SK-N-SH (cell line): ENCODE measurements at regions not wholly inside any gene's neighbourhood (a gene's known extent, or its start where the extent isn't known, plus 50 kb on each side); places are given as distances from the start of the nearest gene placed in this dataset.

ENCODE experiments used
- CTCF ChIA-PET: fragments of 300-600, 350-600 bp; formaldehyde crosslinking; extraction: SDS; loops from one replicate; lab custom pipeline; 2021; lab: Yijun Ruan, JAX
- POLR2A ChIA-PET: fragments of 350-600 bp; sonication (Branson Sonifier 250); formaldehyde crosslinking; extraction: SDS; loops from one replicate; lab custom pipeline; 2020; ENCODE audit warnings: antibody characterized with exemption, inconsistent platforms; lab: Yijun Ruan, JAX
- DNase-seq: peaks from one replicate; pipeline ENCODE4 v3.0.0; 2012
- H2AFZ ChIP-seq: fragments of 200-600 bp; sonication (generic); 2 replicates; pipeline ENCODE4 v1.8.1; 2016; ENCODE audit warnings: antibody characterized with exemption, mild to moderate bottlenecking, low read depth
- H3F3A ChIP-seq: fragments of 200-600 bp; sonication (generic); replicated peaks from 2 replicates; pipeline ENCODE3; 2016; ENCODE audit warnings: antibody characterized with exemption, mild to moderate bottlenecking; ENCODE audit not compliant: insufficient read depth
- H3K27ac ChIP-seq, 2 experiments: fragments of 200-500 bp in 1 of 2; fragments of 200-600 bp in 1 of 2; sonication (Bioruptor generic) in 1 of 2; sonication (generic), shearing (Covaris generic) in 1 of 2; 2 replicates each; pipeline versions ENCODE4 v1.5.1 to v1.6.1; 2014 to 2016; ENCODE audit warnings: low read depth in 2 of 2, inconsistent platforms in 1 of 2, low read length in 1 of 2, mild to moderate bottlenecking in 1 of 2, mixed read lengths in 1 of 2
- H3K27me3 ChIP-seq: fragments of 200-600 bp; sonication (generic), shearing (Covaris generic); 2 replicates; pipeline ENCODE4 v1.6.1; 2016; ENCODE audit warnings: mixed run types; ENCODE audit not compliant: insufficient read depth
- H3K36me3 ChIP-seq, 2 experiments: fragments of 200-500 bp in 1 of 2; fragments of 200-600 bp in 1 of 2; sonication (Bioruptor generic) in 1 of 2; sonication (generic) in 1 of 2; replicated peaks in 1 of 2; 2 replicates each; pipeline versions ENCODE3 to v1.5.1; 2014 to 2016; ENCODE audit warnings: low read length in 1 of 2, mild to moderate bottlenecking in 1 of 2; ENCODE audit not compliant: insufficient read depth in 2 of 2, control insufficient read depth in 1 of 2
- H3K4me1 ChIP-seq, 2 experiments: fragments of 200-500 bp in 1 of 2; fragments of 200-600 bp in 1 of 2; sonication (Bioruptor generic) in 1 of 2; sonication (generic), shearing (Covaris generic) in 1 of 2; 2 replicates each; pipeline versions ENCODE4 v1.5.1 to v1.6.1; 2014 to 2016; ENCODE audit warnings: low read depth in 1 of 2, low read length in 1 of 2, mixed run types in 1 of 2; ENCODE audit not compliant: insufficient read depth in 2 of 2, control insufficient read depth in 1 of 2
- H3K4me2 ChIP-seq: fragments of 200-600 bp; sonication (generic), shearing (Covaris generic); 2 replicates; pipeline ENCODE4 v1.6.1; 2017; ENCODE audit warnings: mixed run types
- H3K4me3 ChIP-seq, 2 experiments: fragments of 200-500 bp in 1 of 2; fragments of 200-600 bp in 1 of 2; sonication (Bioruptor generic) in 1 of 2; sonication (generic), shearing (Covaris generic) in 1 of 2; 2 replicates each; pipeline versions ENCODE4 v1.5.1 to v1.8.1; 2014 to 2016; ENCODE audit warnings: low read depth in 2 of 2, inconsistent platforms in 1 of 2, low read length in 1 of 2, mild to moderate bottlenecking in 1 of 2, mixed read lengths in 1 of 2, moderate library complexity in 1 of 2
- H3K79me2 ChIP-seq: fragments of 200-600 bp; sonication (generic); 2 replicates; pipeline ENCODE4 v1.8.1; 2017; ENCODE audit warnings: mild to moderate bottlenecking; ENCODE audit not compliant: insufficient read depth
- H3K9ac ChIP-seq: fragments of 200-600 bp; sonication (generic); 2 replicates; pipeline ENCODE4 v1.6.1; 2017; ENCODE audit warnings: mixed run types
- H3K9me2 ChIP-seq: fragments of 200-600 bp; sonication (generic); 2 replicates; pipeline ENCODE4 v1.6.1; 2017; ENCODE audit warnings: mixed run types
- H3K9me3 ChIP-seq: fragments of 200-600 bp; sonication (generic); 2 replicates; pipeline ENCODE4 v1.6.1; 2017; ENCODE audit warnings: mixed run types, mild to moderate bottlenecking, moderate library complexity
- H4K20me1 ChIP-seq: fragments of 200-600 bp; sonication (generic); 2 replicates; pipeline ENCODE4 v1.6.1; 2017; ENCODE audit warnings: mild to moderate bottlenecking, mixed run types; ENCODE audit not compliant: insufficient read depth
- CTCF ChIP-seq: fragments of 200-600 bp; sonication (generic); IDR thresholded peaks from 2 replicates; pipeline ENCODE4 v1.6.1; 2017; ENCODE audit warnings: antibody characterized with exemption, mild to moderate bottlenecking, moderate library complexity
- ELF1 ChIP-seq: IDR thresholded peaks from 2 replicates; pipeline ENCODE4 v1.4.0; 2012
- EP300 ChIP-seq, 2 experiments: IDR thresholded peaks; 2 replicates each; pipeline versions ENCODE4 v1.4.0 to v1.6.1; 2012; ENCODE audit warnings: borderline replicate concordance in 1 of 2, low read depth in 1 of 2, low read length in 1 of 2
- FOSL2 ChIP-seq: IDR thresholded peaks from 2 replicates; pipeline ENCODE4 v1.4.0; 2012; ENCODE audit warnings: low read depth, mild to moderate bottlenecking, moderate library complexity, borderline replicate concordance
- IRF3 ChIP-seq: fragments of 150-350 bp; IDR thresholded peaks from 2 replicates; pipeline ENCODE4 v1.6.1; 2016; ENCODE audit warnings: mild to moderate bottlenecking, low read depth, low read length
- JUND ChIP-seq: IDR thresholded peaks from 2 replicates; pipeline ENCODE4 v1.4.0; 2012
- PBX3 ChIP-seq: IDR thresholded peaks from 2 replicates; pipeline ENCODE4; 2012
- REST ChIP-seq: IDR thresholded peaks from 2 replicates; pipeline ENCODE4 v1.6.1; 2012; ENCODE audit warnings: mild to moderate bottlenecking, low read depth, low read length, moderate library complexity
- RFX5 ChIP-seq: IDR thresholded peaks from 2 replicates; pipeline ENCODE4 v1.6.1; 2012; ENCODE audit warnings: mild to moderate bottlenecking, improper control_type of control experiment, low read length
- RXRA ChIP-seq: IDR thresholded peaks from 2 replicates; pipeline ENCODE4 v1.4.0; 2012; ENCODE audit warnings: low read depth, mild to moderate bottlenecking, borderline replicate concordance
- SMC3 ChIP-seq: IDR thresholded peaks from 2 replicates; pipeline ENCODE4 v1.6.1; 2012; ENCODE audit warnings: low read depth, low read length, improper control_type of control experiment
- TCF12 ChIP-seq: IDR thresholded peaks from 2 replicates; pipeline ENCODE4 v1.4.0; 2012
- TEAD4 ChIP-seq: IDR thresholded peaks from 2 replicates; pipeline ENCODE4 v1.4.0; 2012; ENCODE audit warnings: mild to moderate bottlenecking, borderline replicate concordance; ENCODE audit not compliant: insufficient read depth
- USF2 ChIP-seq: fragments of 150-350 bp; IDR thresholded peaks from 2 replicates; pipeline ENCODE4 v1.6.1; 2017; ENCODE audit warnings: antibody characterized with exemption, low read length, low read depth, borderline replicate concordance
- ZBTB33 ChIP-seq: IDR thresholded peaks from 2 replicates; pipeline ENCODE4 v1.4.0; 2012; ENCODE audit warnings: low read depth, borderline replicate concordance
- whole genome bisulfite sequencing: methylation state at CpG from one replicate; pipeline ENCODE4 v1.1.6; 2017; ENCODE audit warnings: low lambda C conversion rate; 5-methylcytosine and 5-hydroxymethylcytosine counted together

- TF ChIP-seq REST (no peak), TEAD4 (no peak)
These were observed 79.7 kb upstream of the RUNX3 start (continued) for GRCh38 chr1:25009671-25010262.

GRCh38 chr1:25008192-25008485 lies 78.1 kb upstream of the RUNX3 start:
- Histone ChIP-seq H3K36me3 (no peaks in the 10 kb centered on the region), H3K4me2 (no peak overlapping the region), H3K9me2 (no peaks in the 10 kb centered on the region), H3K27ac (no peak overlapping the region; a peak in 1 of 4 replicates), H3K4me3 (no peak overlapping the region), H4K20me1 (no peaks in the 10 kb centered on the region), H3F3A (no peaks in the 10 kb centered on the region), H3K9ac (no peak overlapping the region), H3K79me2 (no peaks in the 10 kb centered on the region), H3K27me3 (peaks cover 13% of the 10 kb centered on the region), H3K4me1 (peaks cover 0 to 13% of the 10 kb centered on the region in 2 experiments; a peak in 1 of 4 replicates), H2AFZ (no peak overlapping the region), H3K9me3 (no peaks in the 10 kb centered on the region)
- ChIA-PET POLR2A (interaction anchor here (1.2 kb wide), 1 partner anchor 19 kb away, joined by 3 read pairs; no protein-coding TSS in a partner anchor), CTCF (interaction anchor here (0.7 to 1.7 kb wide), 6 partner anchors 10 to 91 kb away, joined by 3 to 5 read pairs (median 3); no protein-coding TSS in a partner anchor)
- WGBS, result 42% methylated on average over 2 of the region's 2 CpGs
- no peak for DNase-seq
- no peak for TF ChIP-seq ELF1
- TF ChIP-seq IRF3, result no peak
- TF ChIP-seq RXRA, result no peak
- no peak for TF ChIP-seq TEAD4
- TF ChIP-seq EP300 (IDR thresholded peaks at IDR 0.05; ENCODE audit: borderline replicate concordance in 1 of 2, low read depth in 1 of 2, low read length in 1 of 2), result no peak
- no peak for TF ChIP-seq USF2
- no peak for TF ChIP-seq FOSL2
- TF ChIP-seq CTCF, result no peak
- TF ChIP-seq SMC3, result no peak
- no peak for TF ChIP-seq REST
- TF ChIP-seq RFX5, result no peak
- TF ChIP-seq PBX3, result no peak
- TF ChIP-seq JUND, result no peak
- TF ChIP-seq TCF12, result no peak
- TF ChIP-seq ZBTB33, result no peak
